Erythroblast (primary cell): ENCODE measurements at regions not wholly inside any gene's neighbourhood (a gene's known extent, or its start where the extent isn't known, plus 50 kb on each side); places are given as distances from the start of the nearest gene placed in this dataset.
"Not testable (repeated sequence)": the region's sequence is repeated elsewhere in the genome, so short reads cannot be mapped to it uniquely, and the experiment has no call there.

ENCODE experiments used
- GATA1 ChIP-seq: IDR thresholded peaks from 2 replicates; pipeline ENCODE4 v1.6.1; 2011; ENCODE audit warnings: low read depth, mild to moderate bottlenecking, control low read depth, low read length, moderate library complexity
- POLR2A ChIP-seq: IDR thresholded peaks from 2 replicates; pipeline ENCODE4 v1.6.1; 2011; ENCODE audit warnings: mild to moderate bottlenecking, low read length

DNA sequence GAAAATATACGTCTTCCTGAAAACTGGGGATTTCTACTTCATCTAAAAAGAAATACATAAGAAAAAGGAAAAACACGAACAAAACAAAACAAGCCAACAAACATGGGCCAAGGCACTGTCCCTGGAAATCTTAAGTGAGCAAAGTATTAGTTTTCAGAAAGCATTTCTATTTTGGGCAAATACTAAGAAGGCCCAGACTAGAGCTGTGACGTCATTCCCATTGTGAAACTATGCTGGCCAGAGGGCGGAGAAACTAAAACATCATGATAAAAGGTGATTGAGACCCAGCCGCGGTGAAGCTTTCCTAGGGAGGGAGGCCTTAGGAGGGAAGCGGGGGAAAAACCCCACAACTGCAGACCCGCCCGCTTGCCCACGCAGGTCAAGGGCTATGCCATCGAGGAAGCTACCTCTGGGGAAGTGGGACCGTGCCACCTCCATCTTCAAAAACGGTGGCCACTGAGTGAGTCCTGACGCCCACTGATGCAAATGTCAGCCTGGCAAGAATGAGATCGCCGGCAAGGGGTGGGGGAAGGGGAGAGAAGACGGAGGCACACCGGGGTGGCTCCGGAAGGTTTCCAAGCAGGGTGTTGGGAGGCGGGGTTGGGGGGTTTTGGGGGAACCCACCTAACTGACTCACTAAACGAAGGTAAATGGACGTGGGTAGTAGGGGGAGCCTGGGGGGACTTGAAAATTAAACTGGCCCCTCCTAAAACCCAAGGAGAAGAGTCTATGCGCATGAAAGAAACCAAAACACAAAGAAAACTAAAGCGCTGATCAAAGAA, 1504.6 kb upstream of the DEFB115 start:
- not testable (repeated sequence) for TF ChIP-seq POLR2A, GATA1
